Activated T-cell treated with anti-CD3 and anti-CD28 coated beads for 24 hours (primary cell): ENCODE measurements at regions not wholly inside any gene's neighbourhood (a gene's known extent, or its start where the extent isn't known, plus 50 kb on each side); places are given as distances from the start of the nearest gene placed in this dataset.
"Not testable (repeated sequence)": the region's sequence is repeated elsewhere in the genome, so short reads cannot be mapped to it uniquely, and the experiment has no call there.

Experiments used
- DNase-seq: peaks from one replicate; pipeline ENCODE4 v3.0.0-alpha.2; 2020; ENCODE audit warnings: low read depth

DNA sequence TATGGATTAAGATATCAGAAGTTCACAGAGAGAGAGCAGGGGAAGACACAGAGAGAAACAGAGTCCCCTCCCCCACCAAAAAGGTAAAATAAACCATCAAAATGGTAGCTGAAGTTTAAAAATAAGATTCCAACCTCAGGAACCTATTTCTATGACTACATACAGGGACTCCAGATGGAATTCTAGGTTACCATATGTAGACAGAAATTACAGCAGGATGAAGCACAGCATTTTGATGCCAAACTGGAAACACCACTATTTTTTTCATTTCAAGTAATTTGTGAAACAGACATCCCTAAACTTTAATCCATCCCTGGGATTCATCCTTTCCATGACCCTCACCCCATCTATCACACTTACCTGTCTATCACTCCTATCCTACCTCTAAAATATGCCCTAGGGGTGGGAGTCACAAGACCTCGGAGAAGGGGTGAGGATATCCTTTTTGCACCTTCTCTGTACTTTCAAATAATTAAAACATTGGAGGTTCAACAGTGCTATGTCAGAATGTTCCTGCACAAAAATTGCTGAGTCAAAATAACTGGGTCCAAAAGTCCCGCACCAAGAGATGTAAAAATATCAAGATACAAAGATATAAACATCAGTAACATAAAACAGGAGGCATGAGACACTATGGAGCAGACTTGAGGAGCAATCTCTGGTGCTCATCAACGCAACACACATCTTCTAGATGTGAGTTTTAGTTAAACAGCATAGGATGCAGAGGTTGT, 344.5 kb upstream of the RASGEF1B start:
- DNase-seq = no peak

DNA sequence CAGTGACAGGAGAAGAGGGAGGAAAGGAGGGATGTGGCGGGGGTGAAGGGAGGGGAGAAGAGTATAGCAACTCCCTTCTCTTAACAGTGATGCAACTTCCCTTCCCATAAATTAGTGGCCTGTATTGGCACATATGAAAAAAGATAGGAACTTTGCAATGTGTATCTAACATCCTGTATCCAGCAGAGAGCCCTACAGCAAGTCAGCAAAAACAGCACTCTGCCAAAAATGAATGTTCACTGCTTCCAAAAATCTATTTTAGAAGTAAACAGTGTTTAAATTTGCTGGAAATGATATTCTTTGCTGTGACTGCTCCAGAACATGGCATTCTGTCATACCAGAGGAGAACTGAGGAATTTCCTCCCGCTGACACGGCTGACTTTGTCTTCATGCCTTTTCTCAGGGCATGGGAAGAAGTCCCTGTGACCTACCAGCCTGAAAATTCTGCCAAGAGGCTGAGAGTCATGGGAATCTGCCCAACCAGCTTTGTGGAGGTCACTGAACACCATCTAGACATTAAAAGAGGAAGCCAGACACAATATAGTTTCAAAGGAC, 343.4 kb upstream of the RASGEF1B start:
- no peak for DNase-seq

DNA sequence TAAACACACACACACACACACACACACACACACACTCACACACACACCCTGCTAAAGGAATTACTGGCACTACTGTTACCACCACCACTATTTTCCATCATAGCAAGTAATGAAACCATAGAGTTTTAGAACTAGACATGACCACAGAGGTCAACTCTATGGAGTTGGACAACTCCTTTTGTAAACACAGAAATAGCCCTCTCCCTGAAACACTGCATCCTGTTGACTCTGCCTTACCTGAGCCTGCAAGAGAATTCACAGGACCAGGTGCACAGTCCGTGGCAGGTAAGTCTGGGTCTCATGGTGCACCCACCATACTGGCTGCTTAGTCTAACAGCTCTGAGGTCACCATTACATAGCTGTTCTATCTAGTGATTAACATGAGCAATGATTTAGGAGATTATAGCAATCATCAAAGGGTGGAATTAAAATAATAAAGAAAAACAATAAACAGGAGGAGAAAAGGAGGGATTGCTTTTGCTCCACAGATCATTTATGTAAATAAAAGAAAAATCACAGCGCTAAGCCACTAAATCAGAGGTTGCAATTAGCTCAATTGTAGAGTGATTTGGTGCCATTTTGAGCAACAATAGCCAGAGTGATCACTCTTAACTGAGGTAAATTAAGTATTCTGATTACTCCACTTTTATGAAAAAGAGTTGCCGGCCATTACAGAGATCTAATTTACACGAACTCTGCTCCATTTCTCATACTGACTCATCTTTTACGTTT, 340.0 kb upstream of the RASGEF1B start:
- no peak for DNase-seq

DNA sequence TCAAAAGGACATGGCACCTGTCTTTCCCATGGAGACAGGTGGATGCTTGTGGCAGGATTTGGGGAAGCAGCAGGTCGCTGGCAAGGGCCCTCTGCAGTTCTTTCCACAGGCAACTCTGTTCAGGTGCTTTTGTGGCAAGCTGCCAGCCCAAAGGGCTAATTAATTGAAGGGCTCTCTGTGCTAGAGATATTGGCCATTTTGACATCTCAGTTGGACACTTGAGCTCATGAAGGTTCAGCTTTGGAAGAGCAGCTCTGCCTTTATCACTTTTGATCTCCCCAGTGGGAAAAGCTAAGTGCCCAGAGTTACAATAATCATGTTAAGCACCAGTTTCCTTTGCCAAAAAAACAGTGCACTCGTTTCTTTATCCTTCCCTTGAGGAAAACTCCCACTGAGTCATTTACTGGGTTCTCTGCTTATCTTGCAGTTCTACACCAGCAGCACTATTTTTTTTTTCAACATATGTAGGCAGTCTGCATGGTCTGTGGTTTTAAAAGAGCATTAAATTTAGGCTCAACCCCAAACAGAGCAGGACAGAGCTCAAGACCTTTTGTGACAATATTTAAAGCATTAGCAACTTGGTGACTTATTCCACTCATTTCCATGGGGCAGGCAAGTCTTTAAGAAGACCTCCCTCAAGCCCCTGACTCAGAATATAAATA, 336.4 kb upstream of the RASGEF1B start:
- DNase-seq = no peak

DNA sequence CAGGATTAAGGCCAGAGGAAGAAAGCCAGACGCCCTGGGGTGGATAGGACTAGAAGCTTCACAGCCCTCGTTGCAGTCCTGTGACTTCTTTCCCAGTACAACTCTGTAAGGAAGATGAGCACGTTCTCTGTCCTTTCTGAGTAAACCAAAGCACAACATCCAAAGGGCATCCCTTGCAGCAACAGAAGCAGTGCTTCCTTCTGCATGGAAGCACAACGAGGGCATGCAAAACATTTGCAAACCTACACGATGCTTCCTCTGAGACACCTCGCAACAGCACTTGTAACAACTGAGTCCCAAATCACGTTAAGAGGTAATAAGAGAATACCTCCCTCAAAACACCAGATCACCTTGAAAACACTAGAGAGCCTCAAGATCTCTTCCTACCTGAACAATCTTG, 335.7 kb upstream of the RASGEF1B start:
- no peak for DNase-seq

DNA sequence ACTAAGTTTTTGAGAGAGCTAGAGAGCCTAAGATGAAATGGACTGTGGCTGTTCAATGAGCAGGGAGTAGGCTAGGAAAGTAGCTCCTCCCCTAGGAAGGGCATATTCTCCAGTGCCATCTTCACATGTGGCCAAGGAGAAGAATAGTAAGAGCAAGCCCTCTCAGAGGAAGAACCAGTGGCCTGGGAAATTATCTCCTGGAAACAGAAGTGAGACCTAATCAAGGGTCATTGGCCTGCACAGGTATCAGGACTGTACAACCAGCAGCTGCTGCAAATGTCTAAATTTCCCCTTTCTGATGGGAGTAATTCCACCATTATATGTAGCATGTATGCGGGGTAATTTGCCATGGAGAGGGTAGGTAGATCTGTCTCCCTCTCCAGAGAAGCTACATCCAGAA, 334.8 kb upstream of the RASGEF1B start:
- no peak for DNase-seq

DNA sequence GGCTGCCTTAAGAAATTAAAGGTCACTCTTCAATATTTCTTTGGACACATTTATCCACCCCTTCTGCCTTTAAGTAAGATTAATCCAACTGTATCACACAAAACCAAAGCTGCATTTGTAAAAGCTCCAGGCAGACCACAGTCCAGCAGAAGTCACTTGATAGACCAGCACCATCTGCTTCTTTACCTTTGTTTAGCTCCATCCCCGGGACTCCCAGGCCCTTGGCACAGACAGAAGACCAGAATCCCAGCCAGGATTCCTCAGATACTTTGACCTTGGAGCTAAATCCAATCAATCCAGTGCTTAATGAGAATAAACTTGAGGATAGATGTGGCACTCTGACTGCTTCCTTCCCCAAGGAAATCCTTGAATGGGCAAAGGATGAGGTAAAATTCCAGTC, 333.1 kb upstream of the RASGEF1B start:
- DNase-seq = no peak

DNA sequence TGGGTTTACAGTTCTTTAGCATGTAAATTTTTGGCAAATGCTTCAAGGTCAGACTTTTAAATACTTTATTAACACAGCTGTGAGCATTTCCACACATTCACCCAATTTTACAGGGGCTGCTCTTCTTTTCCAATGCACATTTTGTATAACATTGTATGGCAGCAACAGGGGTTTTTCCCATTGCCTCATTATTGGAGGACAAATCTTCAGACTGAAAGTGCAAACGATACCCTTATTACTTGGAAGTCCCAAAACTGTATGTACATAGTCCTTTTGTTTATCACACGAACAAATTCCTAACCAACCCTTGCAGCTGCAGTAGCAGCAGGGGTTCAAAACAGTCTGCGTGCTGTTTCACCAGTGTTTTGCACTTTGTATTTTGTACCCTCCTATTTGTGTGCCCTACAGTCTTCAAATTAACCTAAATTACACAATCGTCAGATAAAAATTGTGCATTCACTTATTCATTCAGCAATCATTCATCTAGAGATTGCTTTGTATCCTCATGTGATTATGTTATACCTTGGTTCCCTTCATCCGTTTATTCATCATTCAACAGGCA, 330.7 kb upstream of the RASGEF1B start:
- DNase-seq = no peak

DNA sequence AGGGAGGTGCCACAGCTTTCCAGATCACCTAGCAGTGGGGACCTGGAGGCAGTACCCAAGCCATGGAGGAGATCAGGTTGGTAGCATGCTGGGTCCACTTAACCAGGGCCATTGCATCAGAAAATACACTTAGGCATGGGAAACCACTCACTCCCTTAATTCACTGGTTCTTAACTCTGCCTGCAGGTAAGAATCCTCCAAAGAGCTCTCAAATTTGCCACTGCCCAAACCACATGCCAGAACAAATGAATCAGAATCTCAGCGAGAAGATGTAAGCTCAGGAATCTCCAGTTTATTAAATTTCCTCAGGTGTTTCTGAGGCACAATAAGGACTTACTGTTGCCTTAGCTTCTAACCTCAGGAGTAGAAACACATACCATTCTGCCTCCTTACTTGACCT, 327.7 kb upstream of the RASGEF1B start:
- no peak for DNase-seq

DNA sequence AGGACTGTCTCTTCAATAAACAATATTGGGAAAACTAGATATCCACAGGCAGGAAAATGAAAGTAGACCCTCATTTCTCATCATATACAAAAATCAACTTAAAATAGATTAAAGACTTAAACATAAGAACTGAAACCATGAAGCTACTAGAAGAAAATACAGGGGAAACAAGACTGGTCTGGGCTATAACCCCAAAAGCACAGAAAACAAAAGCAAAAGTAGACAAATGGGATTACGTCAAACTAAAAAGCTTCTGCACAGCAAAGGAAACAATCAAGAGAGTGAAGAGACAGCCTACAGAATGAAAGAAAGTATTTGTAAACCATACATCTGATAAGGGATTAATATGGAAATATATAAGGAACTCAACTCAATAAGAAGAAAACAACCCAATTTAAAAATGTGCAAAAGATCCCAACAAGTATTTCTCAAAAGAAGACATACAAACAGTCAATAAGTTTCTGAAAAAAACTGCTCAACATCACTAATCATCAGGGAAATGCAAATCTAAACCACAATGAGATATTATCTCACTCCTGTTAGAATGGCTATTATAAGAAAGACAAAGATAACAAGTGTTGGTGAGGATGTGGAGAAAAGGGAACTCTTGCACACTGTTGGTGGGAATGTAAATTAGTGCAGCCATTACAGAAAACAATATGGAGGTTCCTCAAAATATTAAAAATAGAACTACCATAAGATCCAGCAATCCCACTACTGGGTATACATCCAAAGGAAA, 325.3 kb upstream of the RASGEF1B start:
- DNase-seq = no peak

DNA sequence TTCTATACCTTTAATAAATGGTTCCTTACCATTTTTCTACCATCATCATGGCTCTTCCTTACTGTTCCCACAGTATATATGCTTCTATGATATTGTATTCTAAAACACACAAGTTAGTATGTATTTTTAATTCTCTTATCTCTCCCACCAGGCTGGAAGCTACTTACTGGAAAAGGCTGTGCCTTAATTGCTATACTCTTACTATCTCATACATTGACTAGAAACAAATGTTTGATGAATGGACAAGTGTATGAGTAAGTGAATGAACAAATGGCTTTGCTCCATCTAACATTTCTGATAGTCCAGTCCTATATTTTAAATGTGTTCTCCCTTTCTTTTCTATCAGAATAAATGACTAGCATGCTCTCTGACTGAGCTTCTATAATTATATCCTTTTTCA, 320.8 kb upstream of the RASGEF1B start:
- no peak for DNase-seq

DNA sequence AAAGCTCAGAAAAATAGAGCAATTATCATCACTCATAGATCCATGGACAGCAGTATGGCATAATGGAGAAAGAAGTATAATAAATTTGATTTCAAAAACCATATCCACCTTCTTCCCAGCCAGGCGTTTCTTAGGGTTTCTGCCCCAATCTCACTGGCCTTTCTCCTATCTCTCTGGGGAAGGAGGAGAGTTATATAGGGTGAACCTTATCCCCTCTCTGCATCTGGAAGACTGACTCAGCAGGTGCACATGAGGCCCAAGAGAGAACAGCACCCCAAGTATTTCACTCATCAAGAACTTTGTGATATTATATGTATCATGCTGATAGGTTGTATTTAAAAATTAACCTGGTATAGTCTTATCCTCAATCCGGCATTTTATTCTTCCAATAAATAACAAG, 318.8 kb upstream of the RASGEF1B start:
- DNase-seq = no peak

DNA sequence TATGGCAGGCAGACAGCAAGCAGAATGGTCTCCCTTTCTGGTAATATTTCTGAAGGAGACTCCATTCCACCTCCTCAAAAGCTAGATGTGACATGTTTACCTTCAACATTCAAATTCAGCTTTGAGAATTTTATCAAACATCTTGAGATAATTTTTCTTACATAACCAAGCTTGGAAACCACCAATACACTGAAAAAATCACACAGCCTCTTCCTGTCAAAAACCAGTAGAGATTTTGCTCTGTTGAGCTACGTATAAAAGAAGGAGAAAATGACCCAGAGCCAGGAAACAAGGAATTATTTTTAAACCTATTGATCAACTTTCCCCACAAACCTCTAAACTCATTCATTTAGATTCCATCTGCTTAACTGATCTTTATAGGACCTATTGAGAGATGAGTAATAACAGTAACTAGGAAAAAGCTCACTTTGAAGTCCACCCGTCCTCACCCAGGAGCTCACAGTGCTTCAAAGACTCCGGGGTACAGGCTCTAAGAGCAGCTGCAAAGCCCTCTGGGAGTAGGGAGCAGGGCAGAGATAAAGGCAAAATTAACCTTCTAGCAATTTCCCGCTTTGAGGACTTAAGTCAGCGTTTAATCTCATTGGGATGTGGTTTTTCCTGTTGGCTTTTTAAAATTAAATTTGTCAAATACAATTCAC, 318.2 kb upstream of the RASGEF1B start:
- DNase-seq = no peak

DNA sequence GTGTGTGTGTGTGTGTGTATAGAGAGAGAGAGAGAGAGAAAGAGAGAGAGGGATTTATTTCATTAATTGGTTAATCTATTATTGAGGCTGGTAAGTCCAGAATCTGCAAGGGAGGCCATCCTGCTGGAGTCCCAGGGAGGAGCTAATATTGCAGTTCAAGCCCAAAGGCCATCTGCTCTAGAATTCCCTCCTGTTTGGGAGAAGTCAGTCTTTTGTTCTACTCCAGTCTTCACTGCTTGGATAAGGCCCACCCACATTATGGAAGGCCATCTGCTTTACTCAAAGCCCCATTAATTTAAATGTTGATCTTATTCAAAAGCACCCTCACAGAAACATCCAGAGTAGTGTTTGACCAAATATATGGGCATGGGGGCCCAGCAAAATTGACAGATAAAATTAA, 317.5 kb upstream of the RASGEF1B start:
- DNase-seq = no peak

DNA sequence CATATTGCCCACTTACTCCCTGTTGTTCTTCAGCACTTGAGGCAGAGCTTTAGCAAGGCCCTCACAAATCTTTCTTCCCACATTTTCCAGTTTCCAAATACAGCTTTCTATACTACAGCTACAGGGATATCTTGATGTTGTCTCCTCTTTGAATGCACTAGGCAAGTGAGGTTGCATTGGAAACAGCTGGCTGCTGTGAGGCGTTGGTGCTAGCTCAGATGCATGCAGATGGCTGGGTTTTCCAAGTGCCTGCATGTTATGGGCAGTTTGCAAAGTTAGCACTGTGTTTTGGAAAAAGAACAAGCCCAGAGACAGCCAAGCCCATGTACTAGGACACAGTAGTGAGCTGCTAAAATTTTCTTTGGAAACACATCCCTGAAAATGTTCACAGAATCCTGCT, 315.1 kb upstream of the RASGEF1B start:
- DNase-seq = no peak

DNA sequence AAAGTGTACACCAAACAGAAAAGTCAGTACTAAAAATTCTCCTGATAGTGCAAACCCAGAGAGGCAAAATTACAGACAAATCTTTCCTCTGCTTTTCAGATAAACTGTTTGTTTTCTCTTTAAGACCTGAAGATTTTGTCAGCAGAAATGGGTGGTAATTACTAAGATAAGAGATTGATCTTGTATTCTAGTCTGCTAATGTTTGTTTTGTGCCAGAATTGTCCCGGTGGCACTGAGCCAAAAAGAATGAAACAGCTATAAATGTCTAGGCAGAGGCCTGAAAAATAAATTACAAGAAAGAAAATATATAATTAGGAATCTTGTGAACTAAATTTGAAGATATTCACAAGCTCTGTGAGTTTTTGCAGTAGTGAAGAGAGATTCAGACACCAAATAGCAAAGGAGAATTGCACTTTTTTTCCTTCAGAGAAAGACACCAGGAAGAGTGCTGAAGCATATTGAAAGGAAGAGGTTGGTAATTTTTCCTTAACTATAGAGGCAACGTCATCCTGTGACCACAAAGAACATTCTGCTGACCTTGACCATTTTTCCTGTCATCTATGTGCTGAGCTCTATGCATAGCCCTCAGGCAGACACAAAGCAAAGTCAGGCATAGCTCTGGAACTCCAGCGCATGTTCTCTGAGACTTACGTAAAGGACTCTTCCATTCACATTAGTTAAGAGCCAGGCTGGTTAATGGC, 314.5 kb upstream of the RASGEF1B start:
- DNase-seq = no peak

DNA sequence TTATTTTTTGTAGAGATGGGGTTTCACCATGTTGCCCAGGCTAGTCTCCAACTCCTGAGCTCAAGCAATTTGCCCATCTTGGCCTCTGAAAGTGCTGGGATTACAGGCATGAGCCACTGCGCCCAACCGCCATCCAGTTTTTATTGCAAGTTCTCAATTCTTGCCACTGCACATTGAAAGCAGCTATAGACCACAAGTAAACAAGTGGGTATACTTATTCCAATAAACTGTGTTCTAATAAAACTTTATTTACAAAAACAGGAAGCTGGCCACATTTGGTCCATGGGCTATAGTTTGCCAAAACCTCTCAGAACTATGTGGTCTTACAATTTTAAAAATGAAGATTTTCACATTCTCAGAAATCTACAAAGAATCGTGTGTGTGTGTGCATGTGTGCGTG, 313.6 kb upstream of the RASGEF1B start:
- DNase-seq = no peak

DNA sequence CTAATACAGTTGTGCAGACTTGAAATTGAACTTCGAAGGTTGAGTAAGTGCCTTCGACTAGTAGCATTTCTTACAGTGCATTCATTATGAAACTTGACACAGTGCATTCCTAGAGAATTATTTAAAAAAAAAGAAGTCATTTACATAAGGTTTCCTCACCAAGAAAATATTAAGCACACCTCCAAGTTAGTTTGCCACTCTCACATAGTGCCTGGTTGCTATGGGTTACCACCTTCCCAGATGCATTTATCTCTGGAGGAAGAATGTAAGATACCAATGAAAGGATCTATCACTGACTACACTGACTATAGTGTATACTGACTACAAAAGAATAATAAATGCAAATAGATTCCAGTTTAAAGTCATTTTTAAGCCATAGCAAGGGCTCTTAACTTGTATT, 311.9 kb upstream of the RASGEF1B start:
- no peak for DNase-seq

DNA sequence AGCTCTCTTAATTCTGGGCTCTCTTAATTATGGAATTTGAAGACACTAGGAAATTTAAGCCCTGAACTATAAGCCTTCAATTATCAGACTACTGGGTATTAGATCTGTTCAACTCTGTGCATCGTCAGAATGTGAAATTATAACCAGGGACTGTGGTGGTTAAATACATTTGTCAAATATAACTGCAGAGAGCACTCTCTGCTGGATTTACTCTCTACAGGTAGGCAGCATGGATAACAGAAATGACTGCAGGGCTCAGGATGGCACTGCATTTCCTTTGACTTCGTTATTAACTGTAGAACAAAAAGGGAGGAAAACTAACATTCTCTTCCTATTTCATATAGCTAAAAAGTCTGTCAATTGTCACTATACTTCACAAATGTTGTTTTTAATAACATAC, 310.1 kb upstream of the RASGEF1B start:
- no peak for DNase-seq

DNA sequence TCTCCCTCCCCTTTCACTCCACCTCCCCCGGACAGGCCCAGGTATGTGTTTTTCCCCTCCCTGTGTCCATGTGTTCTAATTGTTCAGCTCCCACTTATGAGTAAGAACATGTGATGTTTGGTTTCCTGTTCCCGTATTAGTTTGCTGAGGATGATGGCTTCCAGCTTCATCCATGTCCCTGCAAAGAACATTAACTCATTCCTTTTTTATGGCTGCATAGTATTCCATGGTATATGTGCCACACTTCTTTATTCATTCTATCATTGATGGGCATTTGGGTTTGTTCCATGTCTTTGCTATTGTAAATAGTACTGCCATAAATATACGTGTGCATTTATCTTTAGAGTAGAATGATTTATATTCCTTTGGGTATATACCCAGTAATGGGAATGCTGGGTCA, 306.0 kb upstream of the RASGEF1B start:
- DNase-seq = not testable (repeated sequence)

DNA sequence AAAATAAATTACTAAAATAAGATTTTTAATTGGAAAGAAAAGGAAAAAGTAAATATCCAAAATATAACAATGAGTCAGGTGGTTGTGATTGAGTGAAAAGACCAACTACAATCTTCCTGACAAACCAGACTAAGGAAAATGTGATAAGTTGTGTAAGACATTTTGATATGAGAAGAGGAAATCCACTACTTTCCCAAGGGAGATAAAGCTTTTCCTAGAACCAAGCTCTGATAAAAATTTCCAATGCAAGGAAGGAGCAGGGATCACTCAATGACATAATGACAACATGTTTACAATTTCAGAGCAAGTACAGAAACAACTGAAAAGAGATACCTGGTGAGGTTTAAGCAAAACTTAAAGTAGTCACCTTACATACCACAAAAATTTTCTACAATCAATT, 305.1 kb upstream of the RASGEF1B start:
- DNase-seq = no peak
